AG20443 (cell line): ENCODE measurements at regions not wholly inside any gene's neighbourhood (a gene's known extent, or its start where the extent isn't known, plus 50 kb on each side); places are given as distances from the start of the nearest gene placed in this dataset.
A peak's percentile ranks its signal among the peaks of the same experiment; 100 is the strongest.
"Not testable (repeated sequence)": the region's sequence is repeated elsewhere in the genome, so short reads cannot be mapped to it uniquely, and the experiment has no call there.

Source experiments
- DNase-seq: peaks from one replicate; pipeline ENCODE4 v3.0.0; 2012; ENCODE audit warnings: low spot score, mixed read lengths

GRCh38 chr4:132094017-132094416 lies 1055.1 kb upstream of the PCDH10 start:
- no peak for DNase-seq

DNA sequence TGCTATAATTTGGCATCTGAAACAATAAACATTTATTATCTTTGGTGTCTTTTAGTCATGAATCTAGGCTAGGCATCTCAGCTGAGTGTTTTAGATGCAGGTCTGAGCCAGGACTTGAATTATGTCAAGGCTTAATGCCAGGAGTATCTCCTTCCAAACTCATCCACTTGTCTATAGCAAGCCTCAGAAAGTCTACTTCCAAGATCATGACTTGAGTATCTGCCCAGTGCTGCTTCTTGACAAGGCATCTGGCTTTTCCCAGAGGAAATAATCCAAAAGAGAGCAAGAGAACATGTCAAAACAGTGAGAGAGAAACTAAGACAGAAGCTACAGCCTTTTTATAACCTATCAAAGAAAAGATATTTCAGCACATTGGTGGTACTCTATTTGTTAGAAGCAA lies 1052.1 kb upstream of the PCDH10 start:
- DNase-seq, result no peak

GRCh38 chr4:132101526-132101925 lies 1047.6 kb upstream of the PCDH10 start:
- DNase-seq, result peak; percentile 9

GRCh38 chr4:132108784-132109183 lies 1040.3 kb upstream of the PCDH10 start:
- DNase-seq, result peak; percentile 11

DNA sequence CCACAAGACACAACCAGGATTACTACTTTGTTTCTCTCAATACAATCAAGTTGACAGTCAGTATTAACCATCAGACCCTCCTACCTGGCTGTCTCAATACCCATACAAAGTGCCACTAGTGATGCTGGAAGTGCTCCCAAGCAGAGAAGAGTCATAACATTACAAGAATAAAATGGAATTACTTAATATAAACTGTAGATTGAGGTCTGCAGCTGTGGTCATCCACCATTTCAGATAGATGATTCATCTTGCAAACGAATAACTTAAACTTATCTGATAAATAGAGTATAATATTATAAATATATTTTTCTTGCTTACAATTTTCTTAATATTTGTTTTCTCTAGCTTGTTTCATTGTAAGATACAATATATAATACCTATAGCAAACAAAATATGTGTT lies 1034.2 kb upstream of the PCDH10 start:
- DNase-seq, result no peak

- DNase-seq, result not testable (repeated sequence)
Observed at GRCh38 chr4:132122741-132123140, 1026.4 kb upstream of the PCDH10 start.

DNA sequence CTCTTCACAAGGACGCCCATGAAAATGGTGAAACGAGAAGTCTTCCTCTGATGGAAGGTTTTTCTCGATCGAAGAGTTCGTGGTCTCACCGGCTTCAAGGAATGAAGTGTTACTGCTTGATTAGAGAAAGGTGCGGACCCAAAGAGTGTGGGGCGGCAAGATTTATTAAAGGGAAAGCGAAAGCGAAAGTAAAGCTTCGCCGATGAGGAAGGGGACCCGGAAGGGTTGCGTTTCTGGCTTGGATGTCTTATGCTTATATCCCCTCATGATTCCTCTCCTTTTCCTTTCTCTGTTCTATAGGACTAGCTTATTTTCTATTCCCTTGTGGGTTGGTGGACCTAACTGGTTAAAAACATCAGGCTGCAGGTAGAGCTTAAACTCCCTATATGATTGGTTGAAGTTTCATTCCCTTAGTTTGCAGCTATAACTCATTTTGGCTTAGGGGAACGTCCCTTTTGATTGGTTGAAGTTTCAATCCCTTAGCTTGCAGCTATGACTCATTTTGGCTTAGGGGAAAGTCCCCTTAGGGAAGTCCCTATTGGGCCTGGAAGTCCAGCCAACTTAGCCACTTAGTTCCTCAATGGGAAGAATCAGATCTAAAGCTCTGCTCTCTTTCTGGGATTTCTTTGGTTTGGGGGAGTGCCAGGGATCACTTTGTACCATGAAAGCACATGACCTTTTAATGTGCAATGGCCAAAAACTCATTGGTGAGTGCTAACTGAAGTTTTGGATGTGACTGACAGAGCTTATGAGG lies 1025.0 kb upstream of the PCDH10 start:
- peak; percentile 6 for DNase-seq

GRCh38 chr4:132124624-132124974 lies 1024.5 kb upstream of the PCDH10 start:
- no peak for DNase-seq

DNA sequence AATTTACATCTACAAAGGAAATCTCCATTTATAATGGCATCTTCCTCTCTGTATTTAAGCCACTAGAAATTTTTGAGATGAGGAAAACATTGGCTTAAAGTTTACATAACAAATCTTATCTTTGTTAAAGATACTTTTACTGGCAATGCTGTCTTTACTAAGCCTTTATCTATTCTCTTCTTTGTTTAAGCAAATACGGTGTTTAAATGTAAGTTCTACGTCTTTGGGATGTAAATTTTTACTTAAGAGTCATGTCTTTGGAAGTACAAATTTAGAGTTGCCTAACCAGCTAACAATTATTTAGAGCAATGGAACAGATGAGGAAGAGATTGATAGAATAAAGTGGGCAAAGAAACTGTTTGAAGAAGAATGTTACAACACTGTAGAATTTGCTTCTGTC lies 1024.0 kb upstream of the PCDH10 start:
- no peak for DNase-seq

GRCh38 chr4:132132433-132132832 lies 1016.7 kb upstream of the PCDH10 start:
- DNase-seq, result no peak

DNA sequence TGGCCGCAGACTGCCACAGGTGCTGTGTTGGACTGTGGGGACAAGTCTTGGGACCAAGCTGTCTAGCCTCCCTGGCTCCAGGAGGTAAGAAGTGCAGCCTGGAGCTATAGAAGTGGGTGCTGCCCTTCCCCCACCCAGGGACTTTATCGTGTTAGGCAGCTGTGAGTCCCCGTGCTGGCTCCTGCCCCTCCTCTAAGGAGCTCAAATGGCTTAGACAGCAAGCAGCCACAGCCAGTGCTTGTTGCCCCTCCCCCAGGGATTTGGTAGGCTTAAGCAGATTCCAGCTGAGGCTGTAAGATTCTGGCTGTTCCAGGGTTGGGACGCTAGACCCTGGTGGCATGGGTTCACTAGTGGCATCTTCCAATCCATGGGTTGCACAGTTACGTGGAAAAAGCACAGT lies 979.4 kb upstream of the PCDH10 start:
- DNase-seq, result no peak

DNA sequence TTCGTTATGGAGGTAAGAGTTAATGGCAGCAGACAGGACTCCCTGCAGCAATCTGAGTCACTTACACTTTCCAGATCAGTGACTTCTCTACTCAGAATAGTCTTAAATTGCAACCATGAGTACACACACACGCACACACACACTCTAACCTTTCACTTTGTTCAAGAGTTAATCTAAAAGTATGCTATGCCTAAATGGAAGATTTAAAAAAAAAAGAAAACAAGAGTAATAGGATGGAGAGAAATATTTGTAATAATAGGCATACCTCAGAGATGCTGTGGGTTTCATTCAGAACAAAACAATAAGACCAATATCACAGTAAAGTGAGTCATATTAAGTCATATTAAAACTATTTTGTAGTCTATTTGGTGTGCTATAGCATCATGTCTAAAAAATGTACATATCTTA lies 969.1 kb upstream of the PCDH10 start:
- no peak for DNase-seq

DNA sequence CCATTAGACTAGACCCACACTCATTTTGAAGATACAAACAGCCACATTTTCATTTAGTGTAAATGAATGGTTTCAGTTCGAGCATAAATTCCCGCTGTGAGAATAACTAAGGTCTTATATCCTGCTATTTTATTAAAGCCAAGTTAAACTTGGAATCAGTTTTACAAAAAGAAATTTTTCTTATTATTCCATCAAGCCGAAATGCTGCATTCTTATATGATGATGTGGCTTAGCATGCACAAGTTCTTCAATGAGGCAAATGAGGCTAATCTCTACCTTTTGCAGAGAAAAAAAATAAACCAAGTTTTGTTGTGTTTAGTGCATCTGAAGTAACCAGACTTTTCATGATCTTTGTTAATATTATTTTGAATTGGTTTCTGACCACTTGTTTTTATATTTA lies 953.9 kb upstream of the PCDH10 start:
- DNase-seq, result no peak

GRCh38 chr4:132203618-132204017 lies 945.5 kb upstream of the PCDH10 start:
- DNase-seq, result no peak

DNA sequence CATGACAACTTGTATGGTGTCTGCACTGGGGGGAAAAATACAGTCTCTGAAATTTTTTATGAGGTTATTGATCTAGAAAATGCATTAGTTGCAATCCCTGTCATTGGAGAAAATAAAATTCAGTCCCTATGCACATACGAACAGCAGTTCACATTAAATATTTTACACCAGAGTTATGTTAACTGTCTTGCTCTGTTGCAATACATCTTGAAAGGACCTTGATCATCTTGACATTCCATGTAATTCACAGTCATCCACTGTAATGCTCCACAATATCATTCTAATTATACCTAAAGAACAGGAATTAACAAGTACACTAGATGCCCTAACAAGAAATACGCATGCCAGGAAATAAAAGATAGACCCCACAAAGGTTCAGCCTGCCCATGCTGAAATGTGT lies 934.6 kb upstream of the PCDH10 start:
- DNase-seq, result no peak

GRCh38 chr4:132218406-132218805 lies 930.7 kb upstream of the PCDH10 start:
- DNase-seq, result no peak

GRCh38 chr4:132227151-132227856 lies 921.8 kb upstream of the PCDH10 start:
- no peak for DNase-seq

GRCh38 chr4:132227857-132228165 lies 921.3 kb upstream of the PCDH10 start:
- DNase-seq, result peak; percentile 17

DNA sequence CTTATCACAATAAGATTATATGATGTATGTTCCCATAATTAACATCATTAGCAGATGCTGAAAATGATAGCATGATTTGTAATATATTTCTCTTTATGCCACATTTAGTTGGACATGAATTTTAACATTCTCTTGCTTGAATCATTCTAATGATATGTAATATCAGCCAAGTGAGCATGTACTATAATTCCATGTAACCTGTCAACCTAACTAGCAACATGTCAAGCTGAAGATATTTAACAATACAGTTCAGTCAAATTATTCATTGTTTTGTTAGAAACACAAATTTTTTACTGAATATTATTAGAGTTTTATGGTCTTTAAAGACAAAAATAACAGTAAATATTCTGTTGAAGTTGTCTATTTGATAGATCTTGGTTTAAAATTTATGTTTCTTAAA lies 920.4 kb upstream of the PCDH10 start:
- DNase-seq, result no peak

DNA sequence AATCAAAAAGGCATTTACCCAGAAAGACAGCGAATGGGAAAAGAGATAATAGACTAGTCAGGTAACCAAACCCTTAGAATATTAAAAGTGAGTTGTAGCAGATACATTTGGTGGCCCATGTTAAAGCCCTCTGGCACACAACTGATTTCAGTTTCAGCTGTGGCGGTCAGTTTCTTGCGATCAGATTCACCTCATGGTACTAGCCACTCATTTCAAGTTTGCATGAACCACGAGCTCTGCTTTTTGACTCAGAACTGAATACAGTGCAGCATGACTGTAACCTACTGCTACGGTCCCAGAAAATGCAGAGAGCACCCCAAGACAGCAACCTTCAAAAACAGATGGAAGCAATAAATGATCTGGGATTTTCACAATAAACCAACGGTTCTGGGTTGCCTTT lies 919.1 kb upstream of the PCDH10 start:
- DNase-seq, result no peak

- no peak for DNase-seq
Observed at GRCh38 chr4:132238697-132239096, 910.4 kb upstream of the PCDH10 start.

DNA sequence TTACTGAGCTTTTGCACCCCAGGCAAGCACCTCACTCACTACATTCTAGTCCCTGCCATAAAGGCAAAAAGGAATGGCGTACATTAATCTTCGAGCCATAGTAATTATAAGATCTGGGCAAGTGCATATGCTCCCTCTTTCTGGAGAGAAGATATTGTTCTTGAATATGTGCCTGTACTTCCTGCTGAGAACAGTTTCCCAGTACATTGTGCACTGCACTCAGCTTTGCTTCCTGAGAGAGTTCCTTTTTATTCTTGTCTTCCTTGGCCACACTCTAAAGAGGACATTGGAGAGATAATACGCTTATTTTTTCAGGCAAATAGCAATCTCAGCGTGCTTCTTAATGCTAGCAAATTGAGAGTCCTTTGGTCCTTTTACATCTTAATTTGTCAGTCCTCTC lies 909.0 kb upstream of the PCDH10 start:
- no peak for DNase-seq

DNA sequence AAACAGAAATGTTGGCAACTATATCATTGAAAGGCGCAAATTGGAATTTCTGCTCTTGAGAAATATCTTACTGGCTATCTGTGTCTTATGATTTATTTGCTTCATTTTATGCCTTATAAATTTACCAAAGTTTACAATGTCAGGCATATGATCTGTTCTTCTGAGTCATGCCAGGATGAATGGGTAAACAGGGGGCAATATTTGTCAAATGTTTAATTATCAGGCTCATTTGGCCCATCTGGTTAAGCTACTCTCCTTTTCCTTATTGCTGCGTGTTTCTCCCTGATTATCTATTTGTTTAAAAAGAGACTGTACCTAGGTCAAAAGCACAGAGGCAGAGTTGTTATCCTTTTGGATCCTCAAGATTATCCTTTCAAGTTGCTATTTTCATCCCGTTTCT lies 903.8 kb upstream of the PCDH10 start:
- DNase-seq, result no peak

GRCh38 chr4:132264176-132264575 lies 884.9 kb upstream of the PCDH10 start:
- no peak for DNase-seq
